ENCODE measurements at regions not wholly inside any gene's neighbourhood (a gene's known extent, or its start where the extent isn't known, plus 50 kb on each side); places are given as distances from the start of the nearest gene placed in this dataset.

DNA sequence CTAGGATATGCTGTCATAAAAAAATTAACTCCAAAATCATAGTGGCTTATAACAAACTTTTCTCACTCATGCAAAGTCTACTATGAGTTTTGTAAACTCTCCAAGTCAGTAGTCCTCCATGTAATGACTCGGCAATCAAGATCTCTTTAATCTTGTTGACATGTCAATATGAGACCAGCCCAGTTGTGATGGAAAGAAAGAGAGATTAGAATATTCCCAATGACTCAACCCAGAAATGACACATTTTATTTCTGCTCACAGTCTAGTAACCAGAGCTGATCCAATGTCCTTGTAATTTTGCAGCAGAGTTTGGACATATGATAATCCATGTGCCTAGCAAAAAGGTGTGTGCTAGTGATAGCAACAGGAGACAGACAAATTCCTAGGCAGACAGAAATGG is 112.6 kb upstream of the CNTN1 start:
- CTCF ChIA-PET = no interaction called here

DNA sequence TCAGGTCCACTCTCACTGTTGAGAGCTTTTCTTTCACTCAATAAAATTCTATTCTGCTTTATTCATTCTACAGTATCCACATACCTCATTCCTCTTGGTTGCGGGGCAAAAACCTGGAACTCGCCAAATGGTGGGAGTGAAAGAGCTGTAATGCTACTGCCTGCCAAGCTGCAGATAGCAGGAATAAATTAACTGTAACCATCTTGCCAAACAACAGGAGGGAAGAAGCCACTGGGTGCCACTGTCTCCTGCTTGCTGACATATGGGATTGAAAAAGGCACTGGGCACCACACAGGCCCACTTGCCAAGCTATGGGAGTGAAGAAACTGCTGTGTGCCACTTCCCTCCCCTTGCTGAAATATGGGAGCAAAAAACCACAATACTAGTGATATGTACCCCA is 111.9 kb upstream of the CNTN1 start:
- H3F3A ChIP-seq (ENCODE audit: insufficient read depth, low read depth) = no peaks in the 10 kb centered on the region
- H3K27ac ChIP-seq = no peak overlapping the region
- H2AFZ ChIP-seq = no peak overlapping the region
- POLR2A ChIA-PET (ENCODE audit: unreplicated experiment) = no interaction called here
- H3K9me2 ChIP-seq (ENCODE audit: insufficient read depth) = no peaks in the 10 kb centered on the region
- TF ChIP-seq, protein P1, sequence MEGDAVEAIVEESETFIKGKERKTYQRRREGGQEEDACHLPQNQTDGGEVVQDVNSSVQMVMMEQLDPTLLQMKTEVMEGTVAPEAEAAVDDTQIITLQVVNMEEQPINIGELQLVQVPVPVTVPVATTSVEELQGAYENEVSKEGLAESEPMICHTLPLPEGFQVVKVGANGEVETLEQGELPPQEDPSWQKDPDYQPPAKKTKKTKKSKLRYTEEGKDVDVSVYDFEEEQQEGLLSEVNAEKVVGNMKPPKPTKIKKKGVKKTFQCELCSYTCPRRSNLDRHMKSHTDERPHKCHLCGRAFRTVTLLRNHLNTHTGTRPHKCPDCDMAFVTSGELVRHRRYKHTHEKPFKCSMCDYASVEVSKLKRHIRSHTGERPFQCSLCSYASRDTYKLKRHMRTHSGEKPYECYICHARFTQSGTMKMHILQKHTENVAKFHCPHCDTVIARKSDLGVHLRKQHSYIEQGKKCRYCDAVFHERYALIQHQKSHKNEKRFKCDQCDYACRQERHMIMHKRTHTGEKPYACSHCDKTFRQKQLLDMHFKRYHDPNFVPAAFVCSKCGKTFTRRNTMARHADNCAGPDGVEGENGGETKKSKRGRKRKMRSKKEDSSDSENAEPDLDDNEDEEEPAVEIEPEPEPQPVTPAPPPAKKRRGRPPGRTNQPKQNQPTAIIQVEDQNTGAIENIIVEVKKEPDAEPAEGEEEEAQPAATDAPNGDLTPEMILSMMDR (conservative IDR thresholded peaks at IDR 0.05) = no peak
- no peak for TF ChIP-seq EZH2 (IDR thresholded peaks at IDR 0.05; ENCODE audit: low read depth)
- H3K4me2 ChIP-seq = no peak overlapping the region
- CTCF ChIA-PET = no interaction called here
- no peaks in the 10 kb centered on the region for H4K20me1 ChIP-seq (ENCODE audit: insufficient read depth)
- no peaks in the 10 kb centered on the region for H3K79me2 ChIP-seq (ENCODE audit: low read depth)
- no TSS peak for BruUV-seq (replicated peaks)
- no peaks in the 10 kb centered on the region; the same call in 1 of the 2 replicates for H3K9me3 ChIP-seq (ENCODE audit: insufficient read depth, low read depth)
- no peak for DNase-seq
- intact Hi-C loops (cut with micrococcal nuclease; ENCODE audit: unreplicated experiment) = no loop called here
- no peak overlapping the region for H3K4me3 ChIP-seq
- H3K27me3 ChIP-seq (ENCODE audit: insufficient read depth, low read depth) = no peaks in the 10 kb centered on the region
- H3K4me1 ChIP-seq (replicated peaks; ENCODE audit: insufficient read depth) = no peaks in the 10 kb centered on the region
- no peaks in the 10 kb centered on the region for H3K36me3 ChIP-seq (ENCODE audit: low read depth)

More for the DNA sequence above, 112.6 kb upstream of the CNTN1 start:
- no peak overlapping the region for H3K4me2 ChIP-seq
- no peaks in the 10 kb centered on the region; the same call in 1 of the 2 replicates for H3K9me3 ChIP-seq (ENCODE audit: insufficient read depth, low read depth)
- no peaks in the 10 kb centered on the region for H3K79me2 ChIP-seq (ENCODE audit: low read depth)
- no peak overlapping the region for H3K4me3 ChIP-seq
- TF ChIP-seq, protein P1 (conservative IDR thresholded peaks at IDR 0.05) = no peak
- TF ChIP-seq EZH2 (IDR thresholded peaks at IDR 0.05; ENCODE audit: low read depth) = no peak
- BruUV-seq (replicated peaks) = no TSS peak
- no peak for DNase-seq
- no peaks in the 10 kb centered on the region for H3F3A ChIP-seq (ENCODE audit: insufficient read depth, low read depth)
- H3K9me2 ChIP-seq (ENCODE audit: insufficient read depth) = no peaks in the 10 kb centered on the region
- H3K4me1 ChIP-seq (replicated peaks; ENCODE audit: insufficient read depth) = no peaks in the 10 kb centered on the region
- intact Hi-C loops (cut with micrococcal nuclease; ENCODE audit: unreplicated experiment) = no loop called here
- H2AFZ ChIP-seq = no peak overlapping the region
- H3K27ac ChIP-seq = no peak overlapping the region
- H3K36me3 ChIP-seq (ENCODE audit: low read depth) = no peaks in the 10 kb centered on the region
- no peaks in the 10 kb centered on the region for H3K27me3 ChIP-seq (ENCODE audit: insufficient read depth, low read depth)
- POLR2A ChIA-PET (ENCODE audit: unreplicated experiment) = no interaction called here
- no peaks in the 10 kb centered on the region for H4K20me1 ChIP-seq (ENCODE audit: insufficient read depth)

GRCh38 chr12:40581889-40582288 is 110.3 kb upstream of the CNTN1 start:
- ChIA-PET CTCF (no interaction called here), POLR2A (ENCODE audit: unreplicated experiment) (no interaction called here)
- Histone ChIP-seq H3K9me3 (ENCODE audit: insufficient read depth, low read depth) (no peaks in the 10 kb centered on the region), H3K4me1 (replicated peaks; ENCODE audit: insufficient read depth) (no peaks in the 10 kb centered on the region), H3K4me2 (no peak overlapping the region), H4K20me1 (ENCODE audit: insufficient read depth) (no peaks in the 10 kb centered on the region), H2AFZ (no peak overlapping the region), H3K4me3 (no peak overlapping the region), H3K27me3 (ENCODE audit: insufficient read depth, low read depth) (no peaks in the 10 kb centered on the region), H3K9me2 (ENCODE audit: insufficient read depth) (no peaks in the 10 kb centered on the region), H3K36me3 (ENCODE audit: low read depth) (no peaks in the 10 kb centered on the region), H3K27ac (no peak overlapping the region), H3F3A (ENCODE audit: insufficient read depth, low read depth) (no peaks in the 10 kb centered on the region), H3K79me2 (ENCODE audit: low read depth) (no peaks in the 10 kb centered on the region)
- TF ChIP-seq, protein P1 (conservative IDR thresholded peaks at IDR 0.05) = no peak
- TF ChIP-seq EZH2 (IDR thresholded peaks at IDR 0.05; ENCODE audit: low read depth) = no peak
- no peak for DNase-seq
- BruUV-seq (replicated peaks) = no TSS peak
- intact Hi-C loops (cut with micrococcal nuclease; ENCODE audit: unreplicated experiment) = no loop called here
